Adrenal gland (tissue), 5 donors: ENCODE measurements at regions not wholly inside any gene's neighbourhood (a gene's known extent, or its start where the extent isn't known, plus 50 kb on each side); places are given as distances from the start of the nearest gene placed in this dataset.

Experiments used
- POLR2A ChIP-seq, 2 donors: fragments of 450-650 bp; IDR thresholded peaks; one replicate each; pipeline ENCODE4 v1.6.1; 2017; ENCODE audit warnings: antibody characterized with exemption in 2 of 2, mild to moderate bottlenecking in 2 of 2, moderate library complexity in 1 of 2
- TF ChIP-seq, protein P1 (sequence below), 6 experiments: fragments of 450-650 bp in 4 of 6; fragments of 200-600 bp in 2 of 6; sonication (generic) in 1 of 6; IDR thresholded peaks; 1 replicate in 5 of 6; 2 replicates in 1 of 6; pipeline versions ENCODE4 v1.5.1 to v1.8.0; 2016 to 2021; ENCODE audit warnings: antibody characterized with exemption in 6 of 6, mild to moderate bottlenecking in 2 of 6, moderate library complexity in 1 of 6
- donor health status: DM: no; HTN: no; CAD: no.

DNA sequence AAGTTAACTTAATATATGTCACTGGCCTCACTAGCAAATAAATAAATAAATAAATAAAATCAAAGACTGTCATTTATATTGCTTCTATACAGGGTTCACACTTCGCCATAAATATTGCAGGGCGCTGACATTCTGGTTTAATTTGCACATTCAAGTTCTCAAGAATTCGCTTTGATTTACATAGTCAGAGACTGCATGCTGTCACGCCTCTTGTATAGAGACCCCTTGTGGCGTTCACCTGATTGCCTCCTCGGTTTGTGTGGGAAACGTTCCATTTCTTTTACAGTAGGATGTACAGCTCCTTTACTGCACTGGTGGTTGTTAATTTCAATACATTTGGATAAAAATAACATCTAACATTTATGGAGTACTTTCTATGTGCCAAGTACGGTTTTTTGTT, 71.3 kb upstream of the ADGRG2 start:
- TF ChIP-seq, protein P1, sequence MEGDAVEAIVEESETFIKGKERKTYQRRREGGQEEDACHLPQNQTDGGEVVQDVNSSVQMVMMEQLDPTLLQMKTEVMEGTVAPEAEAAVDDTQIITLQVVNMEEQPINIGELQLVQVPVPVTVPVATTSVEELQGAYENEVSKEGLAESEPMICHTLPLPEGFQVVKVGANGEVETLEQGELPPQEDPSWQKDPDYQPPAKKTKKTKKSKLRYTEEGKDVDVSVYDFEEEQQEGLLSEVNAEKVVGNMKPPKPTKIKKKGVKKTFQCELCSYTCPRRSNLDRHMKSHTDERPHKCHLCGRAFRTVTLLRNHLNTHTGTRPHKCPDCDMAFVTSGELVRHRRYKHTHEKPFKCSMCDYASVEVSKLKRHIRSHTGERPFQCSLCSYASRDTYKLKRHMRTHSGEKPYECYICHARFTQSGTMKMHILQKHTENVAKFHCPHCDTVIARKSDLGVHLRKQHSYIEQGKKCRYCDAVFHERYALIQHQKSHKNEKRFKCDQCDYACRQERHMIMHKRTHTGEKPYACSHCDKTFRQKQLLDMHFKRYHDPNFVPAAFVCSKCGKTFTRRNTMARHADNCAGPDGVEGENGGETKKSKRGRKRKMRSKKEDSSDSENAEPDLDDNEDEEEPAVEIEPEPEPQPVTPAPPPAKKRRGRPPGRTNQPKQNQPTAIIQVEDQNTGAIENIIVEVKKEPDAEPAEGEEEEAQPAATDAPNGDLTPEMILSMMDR (IDR thresholded peaks at IDR 0.05): no peak
- no peak for TF ChIP-seq POLR2A (IDR thresholded peaks at IDR 0.05)
